ENCODE measurements at regions not wholly inside any gene's neighbourhood (a gene's known extent, or its start where the extent isn't known, plus 50 kb on each side); places are given as distances from the start of the nearest gene placed in this dataset.

DNA sequence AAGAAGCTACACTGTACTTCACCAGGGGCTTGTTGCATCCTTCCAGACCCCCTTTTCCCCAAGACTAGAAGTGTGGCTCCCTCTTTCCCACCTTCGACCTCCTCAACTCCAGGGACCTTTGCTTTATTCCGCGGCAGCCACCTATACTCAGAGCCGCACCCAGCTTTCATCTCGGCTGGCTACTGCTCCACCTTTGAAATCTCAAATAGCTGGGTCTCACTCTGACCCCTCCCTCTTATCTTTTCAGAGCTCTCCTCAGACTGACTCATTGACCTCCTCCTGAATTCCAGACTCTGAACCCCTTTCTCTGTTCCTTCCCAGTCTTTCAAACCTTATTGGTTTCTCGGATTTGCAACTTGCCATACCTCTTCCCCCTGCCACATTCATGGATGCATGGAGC is 144.7 kb upstream of the JUN start (continued):
- TF ChIP-seq, protein P1, sequence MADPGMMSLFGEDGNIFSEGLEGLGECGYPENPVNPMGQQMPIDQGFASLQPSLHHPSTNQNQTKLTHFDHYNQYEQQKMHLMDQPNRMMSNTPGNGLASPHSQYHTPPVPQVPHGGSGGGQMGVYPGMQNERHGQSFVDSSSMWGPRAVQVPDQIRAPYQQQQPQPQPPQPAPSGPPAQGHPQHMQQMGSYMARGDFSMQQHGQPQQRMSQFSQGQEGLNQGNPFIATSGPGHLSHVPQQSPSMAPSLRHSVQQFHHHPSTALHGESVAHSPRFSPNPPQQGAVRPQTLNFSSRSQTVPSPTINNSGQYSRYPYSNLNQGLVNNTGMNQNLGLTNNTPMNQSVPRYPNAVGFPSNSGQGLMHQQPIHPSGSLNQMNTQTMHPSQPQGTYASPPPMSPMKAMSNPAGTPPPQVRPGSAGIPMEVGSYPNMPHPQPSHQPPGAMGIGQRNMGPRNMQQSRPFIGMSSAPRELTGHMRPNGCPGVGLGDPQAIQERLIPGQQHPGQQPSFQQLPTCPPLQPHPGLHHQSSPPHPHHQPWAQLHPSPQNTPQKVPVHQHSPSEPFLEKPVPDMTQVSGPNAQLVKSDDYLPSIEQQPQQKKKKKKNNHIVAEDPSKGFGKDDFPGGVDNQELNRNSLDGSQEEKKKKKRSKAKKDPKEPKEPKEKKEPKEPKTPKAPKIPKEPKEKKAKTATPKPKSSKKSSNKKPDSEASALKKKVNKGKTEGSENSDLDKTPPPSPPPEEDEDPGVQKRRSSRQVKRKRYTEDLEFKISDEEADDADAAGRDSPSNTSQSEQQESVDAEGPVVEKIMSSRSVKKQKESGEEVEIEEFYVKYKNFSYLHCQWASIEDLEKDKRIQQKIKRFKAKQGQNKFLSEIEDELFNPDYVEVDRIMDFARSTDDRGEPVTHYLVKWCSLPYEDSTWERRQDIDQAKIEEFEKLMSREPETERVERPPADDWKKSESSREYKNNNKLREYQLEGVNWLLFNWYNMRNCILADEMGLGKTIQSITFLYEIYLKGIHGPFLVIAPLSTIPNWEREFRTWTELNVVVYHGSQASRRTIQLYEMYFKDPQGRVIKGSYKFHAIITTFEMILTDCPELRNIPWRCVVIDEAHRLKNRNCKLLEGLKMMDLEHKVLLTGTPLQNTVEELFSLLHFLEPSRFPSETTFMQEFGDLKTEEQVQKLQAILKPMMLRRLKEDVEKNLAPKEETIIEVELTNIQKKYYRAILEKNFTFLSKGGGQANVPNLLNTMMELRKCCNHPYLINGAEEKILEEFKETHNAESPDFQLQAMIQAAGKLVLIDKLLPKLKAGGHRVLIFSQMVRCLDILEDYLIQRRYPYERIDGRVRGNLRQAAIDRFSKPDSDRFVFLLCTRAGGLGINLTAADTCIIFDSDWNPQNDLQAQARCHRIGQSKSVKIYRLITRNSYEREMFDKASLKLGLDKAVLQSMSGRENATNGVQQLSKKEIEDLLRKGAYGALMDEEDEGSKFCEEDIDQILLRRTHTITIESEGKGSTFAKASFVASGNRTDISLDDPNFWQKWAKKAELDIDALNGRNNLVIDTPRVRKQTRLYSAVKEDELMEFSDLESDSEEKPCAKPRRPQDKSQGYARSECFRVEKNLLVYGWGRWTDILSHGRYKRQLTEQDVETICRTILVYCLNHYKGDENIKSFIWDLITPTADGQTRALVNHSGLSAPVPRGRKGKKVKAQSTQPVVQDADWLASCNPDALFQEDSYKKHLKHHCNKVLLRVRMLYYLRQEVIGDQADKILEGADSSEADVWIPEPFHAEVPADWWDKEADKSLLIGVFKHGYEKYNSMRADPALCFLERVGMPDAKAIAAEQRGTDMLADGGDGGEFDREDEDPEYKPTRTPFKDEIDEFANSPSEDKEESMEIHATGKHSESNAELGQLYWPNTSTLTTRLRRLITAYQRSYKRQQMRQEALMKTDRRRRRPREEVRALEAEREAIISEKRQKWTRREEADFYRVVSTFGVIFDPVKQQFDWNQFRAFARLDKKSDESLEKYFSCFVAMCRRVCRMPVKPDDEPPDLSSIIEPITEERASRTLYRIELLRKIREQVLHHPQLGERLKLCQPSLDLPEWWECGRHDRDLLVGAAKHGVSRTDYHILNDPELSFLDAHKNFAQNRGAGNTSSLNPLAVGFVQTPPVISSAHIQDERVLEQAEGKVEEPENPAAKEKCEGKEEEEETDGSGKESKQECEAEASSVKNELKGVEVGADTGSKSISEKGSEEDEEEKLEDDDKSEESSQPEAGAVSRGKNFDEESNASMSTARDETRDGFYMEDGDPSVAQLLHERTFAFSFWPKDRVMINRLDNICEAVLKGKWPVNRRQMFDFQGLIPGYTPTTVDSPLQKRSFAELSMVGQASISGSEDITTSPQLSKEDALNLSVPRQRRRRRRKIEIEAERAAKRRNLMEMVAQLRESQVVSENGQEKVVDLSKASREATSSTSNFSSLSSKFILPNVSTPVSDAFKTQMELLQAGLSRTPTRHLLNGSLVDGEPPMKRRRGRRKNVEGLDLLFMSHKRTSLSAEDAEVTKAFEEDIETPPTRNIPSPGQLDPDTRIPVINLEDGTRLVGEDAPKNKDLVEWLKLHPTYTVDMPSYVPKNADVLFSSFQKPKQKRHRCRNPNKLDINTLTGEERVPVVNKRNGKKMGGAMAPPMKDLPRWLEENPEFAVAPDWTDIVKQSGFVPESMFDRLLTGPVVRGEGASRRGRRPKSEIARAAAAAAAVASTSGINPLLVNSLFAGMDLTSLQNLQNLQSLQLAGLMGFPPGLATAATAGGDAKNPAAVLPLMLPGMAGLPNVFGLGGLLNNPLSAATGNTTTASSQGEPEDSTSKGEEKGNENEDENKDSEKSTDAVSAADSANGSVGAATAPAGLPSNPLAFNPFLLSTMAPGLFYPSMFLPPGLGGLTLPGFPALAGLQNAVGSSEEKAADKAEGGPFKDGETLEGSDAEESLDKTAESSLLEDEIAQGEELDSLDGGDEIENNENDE (IDR thresholded peaks at IDR 0.05; ENCODE audit: insufficient replicate concordance, low read length), result no peak
- TF ChIP-seq SAP30 (IDR thresholded peaks at IDR 0.05; ENCODE audit: insufficient read depth, insufficient replicate concordance, low read length), result no peak
- no peak for TF ChIP-seq USF2 (IDR thresholded peaks at IDR 0.05; ENCODE audit: low read length)
- TF ChIP-seq EZH2 (IDR thresholded peaks at IDR 0.05; ENCODE audit: low read depth, low read length, severe bottlenecking), result no peak
- no peak for TF ChIP-seq TAF7 (optimal IDR thresholded peaks at IDR 0.05; ENCODE audit: borderline replicate concordance, low read depth, low read length)
- no peak for TF ChIP-seq SUZ12 (IDR thresholded peaks at IDR 0.05; ENCODE audit: low read length)
- no peak for TF ChIP-seq RXRA (IDR thresholded peaks at IDR 0.05; ENCODE audit: insufficient read depth, low read depth, low read length)
- TF ChIP-seq, protein P2, sequence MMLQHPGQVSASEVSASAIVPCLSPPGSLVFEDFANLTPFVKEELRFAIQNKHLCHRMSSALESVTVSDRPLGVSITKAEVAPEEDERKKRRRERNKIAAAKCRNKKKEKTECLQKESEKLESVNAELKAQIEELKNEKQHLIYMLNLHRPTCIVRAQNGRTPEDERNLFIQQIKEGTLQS (IDR thresholded peaks at IDR 0.05; ENCODE audit: insufficient read depth, low read depth, low read length), result no peak
- no peak for TF ChIP-seq ASH2L (IDR thresholded peaks at IDR 0.05; ENCODE audit: low read length)

Measured in H1 (cell line).